ENCODE measurements at regions not wholly inside any gene's neighbourhood (a gene's known extent, or its start where the extent isn't known, plus 50 kb on each side); places are given as distances from the start of the nearest gene placed in this dataset.

- Mint-ChIP-seq H3K4me1 (no peaks in the 10 kb centered on the region), H3K27ac (no peak overlapping the region), H3K27me3 (ENCODE audit: low read depth in 3 of 3) (peaks cover 0 to 3% (median 2%) of the 10 kb centered on the region in 3 donors), H3K36me3 (no peaks in the 10 kb centered on the region), H3K9me3 (peaks cover 0 to 4% (median 0%) of the 10 kb centered on the region in 7 donors), H3K4me3 (no peak overlapping the region)
- Histone ChIP-seq H3K27me3 (ENCODE audit: control insufficient read depth in 2 of 2, insufficient read depth in 2 of 2, low read length in 2 of 2) (no peaks in the 10 kb centered on the region), H3K9ac (ENCODE audit: insufficient read depth, low read length, poor library complexity, severe bottlenecking) (no peak overlapping the region), H3K4me1 (ENCODE audit: control insufficient read depth in 1 of 2, insufficient read depth in 2 of 2, low read length in 2 of 2) (no peaks in the 10 kb centered on the region), H3K4me3 (replicated peaks in 1 of 3; ENCODE audit: low read depth in 2 of 3, low read length in 3 of 3) (no peak overlapping the region), H4K20me1 (ENCODE audit: insufficient read depth, low read length) (no peaks in the 10 kb centered on the region), H2AFZ (ENCODE audit: insufficient read depth, low read depth, low read length, poor library complexity, severe bottlenecking) (no peak overlapping the region), H3K9me3 (replicated peaks in 1 of 2; ENCODE audit: control insufficient read depth in 1 of 2, insufficient read depth in 1 of 2, low read length in 2 of 2) (no peaks in the 10 kb centered on the region), H3K36me3 (replicated peaks in 1 of 2; ENCODE audit: control insufficient read depth in 1 of 2, insufficient read depth in 2 of 2, low read length in 2 of 2) (no peaks in the 10 kb centered on the region), H3K79me2 (ENCODE audit: insufficient read depth, low read length) (no peaks in the 10 kb centered on the region), H3K4me2 (replicated peaks; ENCODE audit: extremely low read depth, low read length, poor library complexity, severe bottlenecking) (no peak overlapping the region), H3K27ac (ENCODE audit: low read depth in 1 of 2, low read length in 2 of 2) (no peak overlapping the region)
- TF ChIP-seq CTCF (IDR thresholded peaks at IDR 0.05), result no peak
- no peak for DNase-seq
- intact Hi-C loops (cut with micrococcal nuclease), result no loop called here
- 80% methylated on average over 3 of the region's 4 CpGs for WGBS (ENCODE audit: insufficient coverage)
Measured at GRCh38 chr13:39890537-39890936, 235.1 kb downstream of the COG6 start.

GRCh38 chr13:39892721-39893685, 237.5 kb downstream of the COG6 start:
- H3K36me3 ChIP-seq (replicated peaks in 1 of 2; ENCODE audit: control insufficient read depth in 1 of 2, insufficient read depth in 2 of 2, low read length in 2 of 2), result no peaks in the 10 kb centered on the region
- Mint-ChIP-seq H3K4me3 (peak overlapping the region in 1 of 2 donors; percentile 21), H3K4me1 (no peaks in the 10 kb centered on the region), H3K27me3 (ENCODE audit: low read depth in 3 of 3) (peaks cover 0 to 3% (median 2%) of the 10 kb centered on the region in 3 donors), H3K9me3 (peaks cover 0 to 3% (median 0%) of the 10 kb centered on the region in 7 donors), H3K36me3 (no peaks in the 10 kb centered on the region), H3K27ac (no peak overlapping the region)
- no peaks in the 10 kb centered on the region for H3K79me2 ChIP-seq (ENCODE audit: insufficient read depth, low read length)
- TF ChIP-seq CTCF (IDR thresholded peaks at IDR 0.05), result no peak
- H3K4me2 ChIP-seq (replicated peaks; ENCODE audit: extremely low read depth, low read length, poor library complexity, severe bottlenecking), result no peak overlapping the region
- intact Hi-C loops (cut with micrococcal nuclease), result no loop called here
- H3K27ac ChIP-seq (ENCODE audit: low read depth in 1 of 2, low read length in 2 of 2), result no peak overlapping the region
- no peaks in the 10 kb centered on the region for H3K27me3 ChIP-seq (ENCODE audit: control insufficient read depth in 2 of 2, insufficient read depth in 2 of 2, low read length in 2 of 2)
- H4K20me1 ChIP-seq (ENCODE audit: insufficient read depth, low read length), result no peaks in the 10 kb centered on the region
- no peak overlapping the region for H2AFZ ChIP-seq (ENCODE audit: insufficient read depth, low read depth, low read length, poor library complexity, severe bottlenecking)
- no peak overlapping the region for H3K4me3 ChIP-seq (replicated peaks in 1 of 3; ENCODE audit: low read depth in 2 of 3, low read length in 3 of 3)
- H3K4me1 ChIP-seq (ENCODE audit: control insufficient read depth in 1 of 2, insufficient read depth in 2 of 2, low read length in 2 of 2), result no peaks in the 10 kb centered on the region
- DNase-seq, result no peak
- no peaks in the 10 kb centered on the region for H3K9me3 ChIP-seq (replicated peaks in 1 of 2; ENCODE audit: control insufficient read depth in 1 of 2, insufficient read depth in 1 of 2, low read length in 2 of 2)
- 42% methylated on average over 4 of the region's 10 CpGs for WGBS (ENCODE audit: insufficient coverage)
- no peak overlapping the region for H3K9ac ChIP-seq (ENCODE audit: insufficient read depth, low read length, poor library complexity, severe bottlenecking)
